Mesendoderm (in vitro differentiated cells): ENCODE measurements at regions not wholly inside any gene's neighbourhood (a gene's known extent, or its start where the extent isn't known, plus 50 kb on each side); places are given as distances from the start of the nearest gene placed in this dataset.
"Not testable (repeated sequence)": the region's sequence is repeated elsewhere in the genome, so short reads cannot be mapped to it uniquely, and the experiment has no call there.

Experiments
- DNase-seq: peaks from one replicate; pipeline ENCODE4 v3.0.0; 2013
- H2AK5ac ChIP-seq: 2 replicates; pipeline ENCODE4 v1.6.1; 2013; ENCODE audit warnings: low read length, inconsistent platforms
- H2BK120ac ChIP-seq: 2 replicates; pipeline ENCODE4 v1.6.1; 2013; ENCODE audit warnings: low read depth, mild to moderate bottlenecking, low read length, moderate library complexity, mixed read lengths
- H2BK15ac ChIP-seq: replicated peaks from 2 replicates; pipeline ENCODE4 v1.6.1; 2013; ENCODE audit warnings: low read depth, mild to moderate bottlenecking, moderate library complexity
- H2BK5ac ChIP-seq: 2 replicates; pipeline ENCODE4 v1.6.1; 2013; ENCODE audit warnings: low read length, inconsistent platforms
- H3K18ac ChIP-seq: 2 replicates; pipeline ENCODE4 v1.6.1; 2013; ENCODE audit warnings: mild to moderate bottlenecking, low read length, mixed read lengths
- H3K23ac ChIP-seq: one replicate; pipeline ENCODE4 v1.6.1; 2013; ENCODE audit warnings: low read length
- H3K27ac ChIP-seq: 2 replicates; pipeline ENCODE4 v1.5.1; 2013; ENCODE audit warnings: low read depth, mild to moderate bottlenecking, inconsistent platforms, low read length, moderate library complexity
- H3K27me3 ChIP-seq: 2 replicates; pipeline ENCODE4 v1.6.1; 2013; ENCODE audit warnings: low read length, control low read depth, mild to moderate bottlenecking, inconsistent platforms; ENCODE audit not compliant: insufficient read depth, poor library complexity
- H3K36me3 ChIP-seq: 2 replicates; pipeline ENCODE4 v1.6.1; 2013; ENCODE audit warnings: low read length, inconsistent platforms; ENCODE audit not compliant: control insufficient read depth, insufficient read depth
- H3K4ac ChIP-seq: one replicate; pipeline ENCODE4 v1.6.1; 2013; ENCODE audit warnings: low read depth, mild to moderate bottlenecking, low read length, moderate library complexity
- H3K4me1 ChIP-seq: 2 replicates; pipeline ENCODE4 v1.6.1; 2013; ENCODE audit warnings: low read depth, low read length, inconsistent platforms; ENCODE audit not compliant: control insufficient read depth
- H3K4me2 ChIP-seq: 2 replicates; pipeline ENCODE4 v1.6.1; 2013; ENCODE audit warnings: low read length
- H3K4me3 ChIP-seq: 2 replicates; pipeline ENCODE4 v1.5.1; 2013; ENCODE audit warnings: mild to moderate bottlenecking, low read length
- H3K56ac ChIP-seq: one replicate; pipeline ENCODE4 v1.6.1; 2013; ENCODE audit warnings: low read length
- H3K79me1 ChIP-seq: 2 replicates; pipeline ENCODE4 v1.6.1; 2013; ENCODE audit warnings: low read length, inconsistent platforms
- H3K79me2 ChIP-seq: 2 replicates; pipeline ENCODE4 v1.6.1; 2013; ENCODE audit warnings: mild to moderate bottlenecking, low read length; ENCODE audit not compliant: control insufficient read depth, insufficient read depth
- H3K9ac ChIP-seq: 2 replicates; pipeline ENCODE4 v1.6.1; 2013; ENCODE audit warnings: low read length, inconsistent platforms
- H4K5ac ChIP-seq: one replicate; pipeline ENCODE4 v1.6.1; 2013; ENCODE audit warnings: low read length
- H4K8ac ChIP-seq: one replicate; pipeline ENCODE4 v1.6.1; 2013; ENCODE audit warnings: low read depth, mild to moderate bottlenecking, control low read depth, low read length, moderate library complexity
- WGBS: extraction: QIAGEN DNeasy Blood & Tissue Kit; methylation state at CpG from one replicate; pipeline ENCODE4 v1.1.7; 2013; ENCODE audit warnings: low lambda C conversion rate, missing lambda C conversion rate; ENCODE audit not compliant: insufficient coverage; ENCODE audit errors: extremely low coverage; 5-methylcytosine and 5-hydroxymethylcytosine counted together

DNA sequence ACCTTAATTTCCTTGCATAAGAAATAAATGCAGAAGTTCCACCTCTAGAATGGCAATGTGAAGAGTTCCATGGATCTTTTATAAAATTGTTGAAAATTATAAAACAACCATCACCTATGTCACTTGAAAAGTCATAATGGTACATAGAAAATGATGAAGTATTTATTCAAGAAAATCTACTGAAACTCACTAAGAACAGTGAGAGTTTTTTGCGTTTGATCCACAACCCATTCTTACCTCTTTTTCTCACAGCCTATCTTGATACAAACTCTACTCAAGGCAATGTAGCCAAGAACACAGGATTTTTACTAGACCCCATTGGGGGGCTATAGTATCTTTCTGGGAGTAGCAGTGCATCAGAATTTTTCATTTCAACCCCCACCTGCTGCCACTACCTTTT is 89.0 kb upstream of the KCNJ18 start:
- H2BK120ac ChIP-seq, DNase-seq, H3K27ac ChIP-seq, H3K79me1 ChIP-seq, H4K5ac ChIP-seq, H3K23ac ChIP-seq, H3K56ac ChIP-seq, H2AK5ac ChIP-seq, H3K4ac ChIP-seq, H3K4me1 ChIP-seq, H3K27me3 ChIP-seq, H3K9ac ChIP-seq, H3K18ac ChIP-seq, H3K4me3 ChIP-seq, H2BK5ac ChIP-seq, H4K8ac ChIP-seq, H3K36me3 ChIP-seq, H2BK15ac ChIP-seq, H3K4me2 ChIP-seq, H3K79me2 ChIP-seq: not testable (repeated sequence)
- no CpG with 5 or more reads among the region's 1 CpG for WGBS

DNA sequence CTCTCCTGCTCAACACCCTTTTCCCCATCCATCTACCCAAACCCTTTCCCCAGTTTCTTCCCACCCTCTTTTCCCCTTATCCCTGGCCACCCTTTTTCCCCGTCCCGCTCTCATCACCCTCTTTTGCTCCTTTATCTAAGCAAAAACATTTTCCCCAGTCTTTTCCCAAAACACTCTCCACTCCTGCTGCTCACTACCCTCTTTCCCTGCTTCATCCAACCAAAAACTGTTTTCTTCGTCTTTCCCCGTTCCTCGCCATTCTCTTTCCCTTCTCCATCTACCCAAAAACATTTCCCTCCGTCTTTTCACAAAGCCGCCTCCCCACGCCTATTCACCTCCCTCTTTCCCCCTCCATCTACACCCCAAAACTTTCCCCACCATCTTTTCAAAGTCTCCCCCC is 80.9 kb upstream of the KCNJ18 start:
- H2AK5ac ChIP-seq, H3K27me3 ChIP-seq, H3K79me2 ChIP-seq, H3K36me3 ChIP-seq, DNase-seq, H3K18ac ChIP-seq, H2BK15ac ChIP-seq, H3K4me3 ChIP-seq, H3K4ac ChIP-seq, H3K56ac ChIP-seq, H3K27ac ChIP-seq, H3K4me2 ChIP-seq, H2BK5ac ChIP-seq, H2BK120ac ChIP-seq, H3K23ac ChIP-seq, H3K4me1 ChIP-seq, H3K79me1 ChIP-seq, H4K8ac ChIP-seq, H3K9ac ChIP-seq, H4K5ac ChIP-seq: not testable (repeated sequence)
- 100% methylated on average over 6 of the region's 8 CpGs for WGBS

DNA sequence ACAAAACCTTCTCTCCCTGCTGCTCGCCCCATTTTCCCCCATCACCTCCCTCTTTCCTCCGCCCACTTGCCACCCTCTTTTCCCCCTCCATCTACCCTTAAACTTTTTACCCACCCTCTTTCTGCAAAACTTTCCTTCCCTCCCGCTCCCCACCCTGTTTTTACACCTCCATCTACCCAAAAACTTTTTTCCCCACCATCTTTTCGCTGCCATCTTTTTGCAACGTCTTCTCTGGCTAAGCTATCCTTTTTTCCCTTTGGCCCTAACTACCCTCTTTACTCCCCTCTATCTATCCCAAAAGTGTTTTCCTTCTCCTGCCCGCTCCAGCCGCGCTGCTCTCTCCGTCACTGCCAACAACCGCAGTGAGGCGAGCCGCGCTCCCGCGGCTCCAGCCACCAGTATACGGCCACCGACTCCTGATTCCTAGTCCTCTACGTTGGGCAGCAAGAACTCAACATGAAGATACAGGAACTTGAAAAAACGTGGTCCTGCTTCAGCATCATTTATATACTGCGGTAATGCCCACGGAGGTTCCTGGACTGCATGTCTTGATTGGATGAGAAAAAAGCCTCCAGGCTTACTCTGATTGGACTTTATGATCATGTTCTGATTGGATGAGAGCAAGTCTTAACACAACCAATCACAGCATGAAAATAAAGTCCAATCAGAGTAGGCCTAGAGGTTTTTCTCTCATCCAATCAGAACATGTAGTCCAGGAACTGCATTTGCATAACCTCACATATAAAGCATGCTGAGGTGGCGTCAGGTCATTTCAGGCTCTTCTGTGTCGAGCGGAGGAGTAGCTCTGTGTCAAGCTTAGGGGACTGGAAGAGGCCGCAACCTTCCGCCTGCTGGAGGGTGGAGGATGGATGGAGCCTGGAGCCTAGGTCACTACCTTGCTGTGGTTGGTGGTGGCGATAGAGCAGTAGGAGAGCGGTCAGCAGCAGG is 79.9 kb upstream of the KCNJ18 start:
- H3K36me3 ChIP-seq, H3K4ac ChIP-seq, H2BK15ac ChIP-seq, H3K56ac ChIP-seq, H4K5ac ChIP-seq, H3K27me3 ChIP-seq, H3K18ac ChIP-seq, H2AK5ac ChIP-seq, H3K4me1 ChIP-seq, H3K27ac ChIP-seq, H3K23ac ChIP-seq, H3K79me2 ChIP-seq, H2BK5ac ChIP-seq, H3K9ac ChIP-seq, H2BK120ac ChIP-seq, H3K4me2 ChIP-seq, H3K4me3 ChIP-seq, DNase-seq, H3K79me1 ChIP-seq, H4K8ac ChIP-seq: not testable (repeated sequence)
- 93% methylated on average over 3 of the region's 28 CpGs for WGBS

DNA sequence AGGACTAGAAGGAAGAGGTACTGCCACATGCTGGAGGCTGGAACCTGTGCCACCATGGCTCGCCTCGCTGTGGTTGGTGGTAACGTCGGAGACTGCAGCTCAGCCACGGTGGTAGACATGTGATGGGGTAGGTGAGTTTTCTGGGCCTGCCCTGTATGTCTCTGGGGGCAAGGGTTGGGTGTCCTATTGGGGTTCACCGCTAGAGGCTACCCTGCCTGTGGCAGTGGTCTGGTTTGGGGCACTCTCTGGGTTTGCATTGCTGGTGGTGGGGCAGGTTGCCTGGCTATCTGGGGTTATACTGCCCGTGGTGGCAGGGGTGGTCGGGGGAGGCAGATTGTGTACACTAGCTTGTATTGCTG is 79.3 kb upstream of the KCNJ18 start:
- DNase-seq: no peak
- no peak overlapping the region for H3K4ac ChIP-seq
- no peak overlapping the region for H4K8ac ChIP-seq
- H2BK5ac ChIP-seq: no peak overlapping the region
- no peak overlapping the region for H3K18ac ChIP-seq
- no peak overlapping the region for H2BK120ac ChIP-seq
- H3K56ac ChIP-seq: no peak overlapping the region
- no peak overlapping the region for H2BK15ac ChIP-seq
- no peak overlapping the region for H3K9ac ChIP-seq
- H4K5ac ChIP-seq: no peak overlapping the region
- no peak overlapping the region for H3K27ac ChIP-seq
- H3K23ac ChIP-seq: no peak overlapping the region
- H3K4me1 ChIP-seq: no peaks in the 10 kb centered on the region
- H3K36me3 ChIP-seq: no peaks in the 10 kb centered on the region
- H3K79me2 ChIP-seq: no peaks in the 10 kb centered on the region
- H2AK5ac ChIP-seq: no peak overlapping the region
- WGBS: no CpG with 5 or more reads among the region's 8 CpGs
- no peak overlapping the region for H3K4me3 ChIP-seq
- no peaks in the 10 kb centered on the region for H3K27me3 ChIP-seq
- H3K4me2 ChIP-seq: no peak overlapping the region
- no peaks in the 10 kb centered on the region for H3K79me1 ChIP-seq

DNA sequence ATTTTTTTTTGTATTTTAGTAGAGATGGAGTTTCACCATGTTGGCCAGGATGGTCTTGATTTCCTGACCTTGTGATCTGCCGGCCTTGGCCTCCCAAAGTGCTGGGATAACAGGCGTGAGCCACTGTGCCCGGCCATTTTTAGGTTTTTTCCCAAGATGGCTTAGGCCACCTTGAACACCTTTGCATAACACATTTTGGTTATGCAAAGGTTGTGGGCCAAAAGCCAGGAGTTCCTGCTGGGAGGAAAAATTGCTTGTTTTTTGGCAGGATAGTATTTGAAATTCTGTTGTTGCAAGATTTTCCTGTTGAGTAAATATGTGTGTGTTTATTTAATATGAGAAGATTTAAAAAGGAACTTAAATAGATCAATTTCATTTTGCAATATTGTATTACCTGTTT is 65.3 kb upstream of the KCNJ18 start:
- not testable (repeated sequence) for H3K36me3 ChIP-seq, H3K79me2 ChIP-seq, H4K8ac ChIP-seq, H2BK5ac ChIP-seq, H4K5ac ChIP-seq, H3K4me2 ChIP-seq, H3K4me1 ChIP-seq, H3K56ac ChIP-seq, H3K27me3 ChIP-seq, H2BK15ac ChIP-seq, H2AK5ac ChIP-seq, H3K27ac ChIP-seq, H3K23ac ChIP-seq, H3K9ac ChIP-seq, H2BK120ac ChIP-seq, H3K79me1 ChIP-seq, H3K4ac ChIP-seq, H3K4me3 ChIP-seq, DNase-seq, H3K18ac ChIP-seq
- WGBS: no CpG with 5 or more reads among the region's 3 CpGs
